ENCODE measurements at regions not wholly inside any gene's neighbourhood (a gene's known extent, or its start where the extent isn't known, plus 50 kb on each side); places are given as distances from the start of the nearest gene placed in this dataset.

- no peak for DNase-seq
- Mint-ChIP-seq H3K27me3 (ENCODE audit: low read depth in 3 of 3) (peaks cover 0 to 7% (median 7%) of the 10 kb centered on the region in 3 donors), H3K27ac (no peak overlapping the region), H3K36me3 (no peaks in the 10 kb centered on the region), H3K9me3 (peaks cover 0 to 3% (median 1%) of the 10 kb centered on the region in 7 donors), H3K4me3 (no peak overlapping the region), H3K4me1 (no peaks in the 10 kb centered on the region)
- no peaks in the 10 kb centered on the region for H3K4me1 ChIP-seq (ENCODE audit: control insufficient read depth in 1 of 2, insufficient read depth in 2 of 2, low read length in 2 of 2)
- no peak overlapping the region for H3K4me2 ChIP-seq (replicated peaks; ENCODE audit: extremely low read depth, low read length, poor library complexity, severe bottlenecking)
- no peak overlapping the region for H3K27ac ChIP-seq (ENCODE audit: low read depth in 1 of 2, low read length in 2 of 2)
- H3K27me3 ChIP-seq (ENCODE audit: control insufficient read depth in 2 of 2, insufficient read depth in 2 of 2, low read length in 2 of 2) = no peaks in the 10 kb centered on the region
- H3K9me3 ChIP-seq (replicated peaks in 1 of 2; ENCODE audit: control insufficient read depth in 1 of 2, insufficient read depth in 1 of 2, low read length in 2 of 2) = peaks cover 0 to 1% of the 10 kb centered on the region in 2 donors
- no peak for TF ChIP-seq CTCF (IDR thresholded peaks at IDR 0.05)
- WGBS (ENCODE audit: insufficient coverage) = no CpG with 5 or more reads among the region's 2 CpGs
- H3K79me2 ChIP-seq (ENCODE audit: insufficient read depth, low read length) = no peaks in the 10 kb centered on the region
- no peaks in the 10 kb centered on the region for H4K20me1 ChIP-seq (ENCODE audit: insufficient read depth, low read length)
- no peak overlapping the region for H3K9ac ChIP-seq (ENCODE audit: insufficient read depth, low read length, poor library complexity, severe bottlenecking)
- no peak overlapping the region for H3K4me3 ChIP-seq (replicated peaks in 1 of 3; ENCODE audit: low read depth in 2 of 3, low read length in 3 of 3)
- H2AFZ ChIP-seq (ENCODE audit: insufficient read depth, low read depth, low read length, poor library complexity, severe bottlenecking) = no peak overlapping the region
- H3K36me3 ChIP-seq (replicated peaks in 1 of 2; ENCODE audit: control insufficient read depth in 1 of 2, insufficient read depth in 2 of 2, low read length in 2 of 2) = no peaks in the 10 kb centered on the region
- intact Hi-C loops (cut with micrococcal nuclease) = no loop called here
Measured at GRCh38 chr7:23907012-23907411, 197.0 kb downstream of the STK31 start.

DNA sequence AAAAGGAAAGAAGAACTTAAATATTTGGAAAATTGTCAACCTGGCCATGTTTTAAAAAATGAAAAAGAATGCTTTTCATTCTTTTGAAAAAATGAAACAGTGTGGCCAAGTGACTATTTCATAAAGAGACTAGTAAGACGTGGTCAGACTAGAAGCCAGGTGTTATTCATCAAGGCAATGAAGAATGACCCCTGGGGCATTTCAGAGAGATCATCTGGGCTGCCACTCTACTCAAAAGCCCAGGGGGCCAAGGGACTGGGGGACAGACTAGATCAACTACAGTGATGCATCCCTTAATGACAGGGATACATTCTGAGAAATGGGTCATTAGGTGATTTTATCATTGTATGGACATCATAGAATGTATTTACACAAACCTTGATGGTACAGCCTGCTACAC is 199.4 kb downstream of the STK31 start:
- H3K4me3 Mint-ChIP-seq = no peak overlapping the region
- 79% methylated on average over 1 of the region's 1 CpG for WGBS (ENCODE audit: insufficient coverage)
- Histone ChIP-seq H4K20me1 (ENCODE audit: insufficient read depth, low read length) (no peaks in the 10 kb centered on the region), H3K4me3 (replicated peaks in 1 of 3; ENCODE audit: low read depth in 2 of 3, low read length in 3 of 3) (no peak overlapping the region), H3K36me3 (replicated peaks in 1 of 2; ENCODE audit: control insufficient read depth in 1 of 2, insufficient read depth in 2 of 2, low read length in 2 of 2) (no peaks in the 10 kb centered on the region), H3K9ac (ENCODE audit: insufficient read depth, low read length, poor library complexity, severe bottlenecking) (no peak overlapping the region), H2AFZ (ENCODE audit: insufficient read depth, low read depth, low read length, poor library complexity, severe bottlenecking) (no peak overlapping the region), H3K9me3 (replicated peaks in 1 of 2; ENCODE audit: control insufficient read depth in 1 of 2, insufficient read depth in 1 of 2, low read length in 2 of 2) (peaks cover 4 to 7% of the 10 kb centered on the region in 2 donors), H3K27ac (ENCODE audit: low read depth in 1 of 2, low read length in 2 of 2) (no peak overlapping the region), H3K27me3 (ENCODE audit: control insufficient read depth in 2 of 2, insufficient read depth in 2 of 2, low read length in 2 of 2) (no peaks in the 10 kb centered on the region), H3K79me2 (ENCODE audit: insufficient read depth, low read length) (no peaks in the 10 kb centered on the region), H3K4me2 (replicated peaks; ENCODE audit: extremely low read depth, low read length, poor library complexity, severe bottlenecking) (no peak overlapping the region), H3K4me1 (ENCODE audit: control insufficient read depth in 1 of 2, insufficient read depth in 2 of 2, low read length in 2 of 2) (no peaks in the 10 kb centered on the region)
- H3K9me3 Mint-ChIP-seq = peaks cover 0 to 16% (median 8%) of the 10 kb centered on the region in 7 donors
- no peaks in the 10 kb centered on the region for H3K4me1 Mint-ChIP-seq
- no peak for TF ChIP-seq CTCF (IDR thresholded peaks at IDR 0.05)
- H3K36me3 Mint-ChIP-seq = no peaks in the 10 kb centered on the region
- H3K27me3 Mint-ChIP-seq (ENCODE audit: low read depth in 3 of 3) = peaks cover 0 to 6% (median 3%) of the 10 kb centered on the region in 3 donors
- DNase-seq = no peak
- no peak overlapping the region for H3K27ac Mint-ChIP-seq
- intact Hi-C loops (cut with micrococcal nuclease) = no loop called here
